Activated CD8-positive, alpha-beta T cell treated with anti-CD3 and anti-CD28 coated beads, Interleukin-2, amount 10 ng/mL, durations not matched to agents 7 days and 5 days (primary cell): ENCODE measurements at regions not wholly inside any gene's neighbourhood (a gene's known extent, or its start where the extent isn't known, plus 50 kb on each side); places are given as distances from the start of the nearest gene placed in this dataset.

ENCODE experiments used
- ATAC-seq: fragments of 150-1000 bp; cut with Tn5 transposase; one replicate; pipeline ENCODE4 v1.10.0; 2021; ENCODE audit warnings: moderate library complexity
- CTCF ChIA-PET: fragments of 350-600 bp; sonication (Branson Sonifier 250); formaldehyde crosslinking; loops from one replicate; lab custom pipeline; 2021; ENCODE audit warnings: antibody characterized with exemption; lab: Charles Lee
- POLR2A ChIA-PET: fragments of 350-600 bp; sonication (Branson Sonifier 250); formaldehyde crosslinking; loops from one replicate; lab custom pipeline; 2021; ENCODE audit warnings: antibody characterized with exemption; lab: Charles Lee
- DNase-seq: peaks from one replicate; pipeline ENCODE4 v3.0.0-alpha.2; 2020
- H3K27ac Mint-ChIP-seq: one replicate; pipeline ENCODE4 v1.8.0; 2021; ENCODE audit warnings: mild to moderate bottlenecking, mixed read lengths
- H3K27me3 Mint-ChIP-seq: one replicate; pipeline ENCODE4 v1.8.0; 2021; ENCODE audit warnings: low read depth, mixed read lengths
- H3K36me3 Mint-ChIP-seq: one replicate; pipeline ENCODE4 v1.8.0; 2021; ENCODE audit warnings: low read depth, mixed read lengths
- H3K4me1 Mint-ChIP-seq: one replicate; pipeline ENCODE4 v1.8.0; 2021; ENCODE audit warnings: low read depth, mixed read lengths
- H3K4me3 Mint-ChIP-seq: one replicate; pipeline ENCODE4 v1.8.0; 2021; ENCODE audit warnings: mild to moderate bottlenecking, mixed read lengths
- H3K9me3 Mint-ChIP-seq: one replicate; pipeline ENCODE4 v1.8.0; 2022; ENCODE audit warnings: mixed read lengths; ENCODE audit not compliant: insufficient read depth

- CTCF ChIA-PET: interaction anchor here (0.6 to 9.1 kb wide), 73 partner anchors 11 to 390 kb away, joined by 3 to 346 read pairs (median 5); partner anchors contain the start of genes CLYBL, GPR18, GPR183 and TM9SF2
- ATAC-seq (peak; percentile 70), DNase-seq (peak; percentile 98)
- H3K4me3 Mint-ChIP-seq: peak overlapping the region; percentile 25
- H3K36me3 Mint-ChIP-seq: no peaks in the 10 kb centered on the region
- H3K4me1 Mint-ChIP-seq: peaks cover 61% of the 10 kb centered on the region
- peaks cover 22% of the 10 kb centered on the region for H3K27me3 Mint-ChIP-seq
- peak overlapping the region; percentile 58 for H3K27ac Mint-ChIP-seq
- no peaks in the 10 kb centered on the region for H3K9me3 Mint-ChIP-seq
- POLR2A ChIA-PET: interaction anchor here (0.5 to 2.0 kb wide), 4 partner anchors 11 to 167 kb away, joined by 3 to 8 read pairs (median 4); no protein-coding TSS in a partner anchor
These were observed 64.4 kb upstream of the TM9SF2 start for GRCh38 chr13:99436686-99437416.

DNA sequence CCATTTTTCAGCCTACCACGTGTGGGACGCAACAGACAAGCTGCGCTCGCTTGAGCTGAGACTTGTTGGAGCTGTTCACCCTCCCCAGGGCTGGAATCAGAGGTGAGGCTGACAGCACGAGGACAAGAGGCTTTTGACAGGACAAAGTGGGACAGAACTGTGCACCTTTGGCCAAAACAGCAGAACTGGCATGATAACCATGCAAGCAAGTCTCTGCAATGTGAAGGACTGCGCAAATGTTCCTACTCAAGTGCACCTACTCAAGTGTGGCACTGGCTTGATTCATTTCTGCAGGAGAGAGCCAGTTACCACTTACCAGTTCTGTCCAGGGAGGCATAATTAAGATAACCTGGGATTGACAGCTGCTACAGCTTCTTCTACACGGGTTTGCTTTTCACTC lies 62.2 kb upstream of the TM9SF2 start:
- Mint-ChIP-seq H3K27ac (no peak overlapping the region), H3K4me3 (no peak overlapping the region), H3K27me3 (peaks cover 22% of the 10 kb centered on the region), H3K36me3 (no peaks in the 10 kb centered on the region), H3K9me3 (no peaks in the 10 kb centered on the region), H3K4me1 (peaks cover 39% of the 10 kb centered on the region)
- ChIA-PET CTCF (interaction anchor here (1.1 to 9.1 kb wide), 5 partner anchors 55 to 262 kb away, joined by 3 to 329 read pairs (median 23); no protein-coding TSS in a partner anchor), POLR2A (interaction anchor here (1.0 kb wide), 1 partner anchor 61 kb away, joined by 4 read pairs; no protein-coding TSS in a partner anchor)
- DNase-seq (no peak), ATAC-seq (no peak)

- no peak for ATAC-seq
- H3K27ac Mint-ChIP-seq: no peak overlapping the region
- H3K9me3 Mint-ChIP-seq: no peaks in the 10 kb centered on the region
- peaks cover 22% of the 10 kb centered on the region for H3K27me3 Mint-ChIP-seq
- POLR2A ChIA-PET: interaction anchor here (0.6 to 1.0 kb wide), 3 partner anchors 60 to 170 kb away, joined by 3 to 4 read pairs (median 3); no protein-coding TSS in a partner anchor
- H3K4me3 Mint-ChIP-seq: no peak overlapping the region
- H3K4me1 Mint-ChIP-seq: peaks cover 32% of the 10 kb centered on the region
- no peak for DNase-seq
- H3K36me3 Mint-ChIP-seq: no peaks in the 10 kb centered on the region
- CTCF ChIA-PET: interaction anchor here (0.7 to 9.1 kb wide), 15 partner anchors 10 to 1075 kb away, joined by 3 to 329 read pairs (median 6); no protein-coding TSS in a partner anchor
These were observed 61.2 kb upstream of the TM9SF2 start for GRCh38 chr13:99439850-99440604.

GRCh38 chr13:99442273-99442895 lies 58.9 kb upstream of the TM9SF2 start:
- no peak overlapping the region for H3K27ac Mint-ChIP-seq
- ChIA-PET POLR2A (no interaction called here), CTCF (interaction anchor here (0.6 to 6.5 kb wide), 15 partner anchors 14 to 173 kb away, joined by 3 to 74 read pairs (median 3); partner anchors contain the start of gene CLYBL)
- H3K36me3 Mint-ChIP-seq: no peaks in the 10 kb centered on the region
- H3K9me3 Mint-ChIP-seq: no peaks in the 10 kb centered on the region
- ATAC-seq: peak; percentile 74
- DNase-seq: peak; percentile 71
- H3K27me3 Mint-ChIP-seq: peaks cover 22% of the 10 kb centered on the region
- peaks cover 11% of the 10 kb centered on the region for H3K4me1 Mint-ChIP-seq
- no peak overlapping the region for H3K4me3 Mint-ChIP-seq

DNA sequence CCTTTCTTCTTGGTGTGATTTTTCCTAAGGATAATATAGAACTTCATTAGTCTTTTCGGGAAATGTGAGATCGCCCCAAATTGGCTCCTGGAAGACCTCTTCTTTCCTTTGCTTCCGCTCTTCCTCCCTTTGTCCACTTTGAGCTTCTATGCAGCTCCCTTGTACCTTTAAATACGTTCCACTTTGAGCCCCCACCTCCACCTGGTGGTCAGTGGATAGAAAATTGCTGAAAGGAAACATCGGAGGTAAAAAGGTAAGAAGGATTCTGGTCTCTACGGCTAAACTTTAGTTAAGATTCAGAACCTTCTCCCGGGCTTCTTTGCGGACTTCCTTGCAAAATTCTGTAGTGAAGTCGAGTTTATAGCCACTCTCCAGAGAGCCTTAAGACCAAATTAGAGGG lies 55.0 kb upstream of the TM9SF2 start:
- Mint-ChIP-seq H3K27ac (no peak overlapping the region), H3K27me3 (peaks cover 10% of the 10 kb centered on the region), H3K36me3 (no peaks in the 10 kb centered on the region), H3K9me3 (no peaks in the 10 kb centered on the region), H3K4me1 (peaks cover 4% of the 10 kb centered on the region), H3K4me3 (no peak overlapping the region)
- DNase-seq (no peak), ATAC-seq (no peak)
- ChIA-PET CTCF (interaction anchor here (1.0 to 4.3 kb wide), 3 partner anchors 10 to 176 kb away, joined by 3 to 25 read pairs (median 6); no protein-coding TSS in a partner anchor), POLR2A (no interaction called here)

DNA sequence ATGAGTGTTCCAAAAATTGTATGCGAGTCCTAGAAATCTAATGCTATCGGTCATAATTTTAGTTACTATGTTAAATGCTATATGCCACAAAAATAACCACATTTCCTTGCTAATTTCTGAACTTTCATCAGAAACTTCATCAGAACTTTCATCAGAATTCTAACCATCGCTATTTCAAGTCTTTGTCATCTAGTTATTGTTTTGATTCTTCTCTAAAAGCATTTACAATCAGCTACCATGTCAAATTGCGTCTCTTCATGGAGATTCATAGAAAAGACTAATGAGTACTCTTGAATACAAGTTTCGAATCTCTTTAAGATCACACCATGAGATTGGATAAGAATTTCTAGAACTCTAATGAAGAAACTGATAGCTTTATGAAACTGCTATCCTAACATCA lies 52.7 kb upstream of the TM9SF2 start:
- no peak overlapping the region for H3K4me3 Mint-ChIP-seq
- peaks cover 10% of the 10 kb centered on the region for H3K27me3 Mint-ChIP-seq
- ChIA-PET POLR2A (no interaction called here), CTCF (interaction anchor here (1.3 to 4.3 kb wide), 5 partner anchors 9 to 208 kb away, joined by 3 to 25 read pairs (median 7); no protein-coding TSS in a partner anchor)
- H3K4me1 Mint-ChIP-seq: peaks cover 4% of the 10 kb centered on the region
- no peak for ATAC-seq
- no peak for DNase-seq
- no peaks in the 10 kb centered on the region for H3K36me3 Mint-ChIP-seq
- no peaks in the 10 kb centered on the region for H3K9me3 Mint-ChIP-seq
- no peak overlapping the region for H3K27ac Mint-ChIP-seq

- DNase-seq (no peak), ATAC-seq (no peak)
- Mint-ChIP-seq H3K27ac (no peak overlapping the region), H3K4me1 (peaks cover 4% of the 10 kb centered on the region), H3K36me3 (peaks cover 5% of the 10 kb centered on the region), H3K27me3 (peaks cover 10% of the 10 kb centered on the region), H3K4me3 (no peak overlapping the region), H3K9me3 (no peaks in the 10 kb centered on the region)
- CTCF ChIA-PET: interaction anchor here (1.1 to 4.3 kb wide), 4 partner anchors 9 to 55 kb away, joined by 3 to 25 read pairs (median 6); no protein-coding TSS in a partner anchor
- POLR2A ChIA-PET: interaction anchor here (0.9 kb wide), 1 partner anchor 51 kb away, joined by 3 read pairs; the partner anchor contains the start of gene TM9SF2
These were observed 50.9 kb upstream of the TM9SF2 start for GRCh38 chr13:99450416-99450815.
